ENCODE measurements at regions not wholly inside any gene's neighbourhood (a gene's known extent, or its start where the extent isn't known, plus 50 kb on each side); places are given as distances from the start of the nearest gene placed in this dataset.

GRCh38 chr2:238653431-238654109, 194.3 kb upstream of the TWIST2 start:
- no peaks in the 10 kb centered on the region for H3K27me3 ChIP-seq
- WGBS (ENCODE audit: insufficient coverage, low coverage, low lambda C conversion rate, missing lambda C conversion rate) = 60% methylated on average over 1 of the region's 13 CpGs
- intact Hi-C loops (cut with DNase I) = no loop called here
- H3K27ac ChIP-seq = no peak overlapping the region
- H3K4me1 ChIP-seq = no peaks in the 10 kb centered on the region
- H3K9me3 ChIP-seq = no peaks in the 10 kb centered on the region
- H3K36me3 ChIP-seq = no peaks in the 10 kb centered on the region
- ATAC-seq = no peak
- no peak for DNase-seq
- H3K4me3 ChIP-seq = no peak overlapping the region
- TF ChIP-seq CTCF (IDR thresholded peaks at IDR 0.05) = no peak
- TF ChIP-seq POLR2A (IDR thresholded peaks at IDR 0.05) = no peak

GRCh38 chr2:238654479-238655197, 193.2 kb upstream of the TWIST2 start:
- no peak for ATAC-seq
- WGBS (ENCODE audit: insufficient coverage, low coverage, low lambda C conversion rate, missing lambda C conversion rate) = 26% methylated on average over 2 of the region's 8 CpGs
- TF ChIP-seq CTCF (IDR thresholded peaks at IDR 0.05) (no peak), POLR2A (IDR thresholded peaks at IDR 0.05) (no peak)

GRCh38 chr2:238655198-238655860, 192.6 kb upstream of the TWIST2 start:
- no peak for ATAC-seq
- no peak for TF ChIP-seq POLR2A (IDR thresholded peaks at IDR 0.05)
- TF ChIP-seq CTCF (IDR thresholded peaks at IDR 0.05) = no peak
- Histone ChIP-seq H3K4me3 (no peak overlapping the region), H3K36me3 (no peaks in the 10 kb centered on the region), H3K27me3 (no peaks in the 10 kb centered on the region), H3K27ac (no peak overlapping the region), H3K9me3 (no peaks in the 10 kb centered on the region), H3K4me1 (no peaks in the 10 kb centered on the region)
- intact Hi-C loops (cut with DNase I) = no loop called here
- DNase-seq = no peak
- 50% methylated on average over 4 of the region's 7 CpGs for WGBS (ENCODE audit: insufficient coverage, low coverage, low lambda C conversion rate, missing lambda C conversion rate)

More at GRCh38 chr2:238654479-238655197, 193.2 kb upstream of the TWIST2 start:
- no peak overlapping the region for H3K4me3 ChIP-seq
- no peaks in the 10 kb centered on the region for H3K27me3 ChIP-seq
- no peaks in the 10 kb centered on the region for H3K36me3 ChIP-seq
- no peak overlapping the region for H3K27ac ChIP-seq
- DNase-seq = no peak
- H3K9me3 ChIP-seq = no peaks in the 10 kb centered on the region
- no peaks in the 10 kb centered on the region for H3K4me1 ChIP-seq
- intact Hi-C loops (cut with DNase I) = no loop called here

- intact Hi-C loops (cut with DNase I) = no loop called here
- no peak overlapping the region for H3K4me3 ChIP-seq
- ATAC-seq (no peak), DNase-seq (no peak)
- no peaks in the 10 kb centered on the region for H3K36me3 ChIP-seq
- 43% methylated on average over 7 of the region's 8 CpGs for WGBS (ENCODE audit: insufficient coverage, low coverage, low lambda C conversion rate, missing lambda C conversion rate)
- no peak for TF ChIP-seq POLR2A (IDR thresholded peaks at IDR 0.05)
- TF ChIP-seq CTCF (IDR thresholded peaks at IDR 0.05) = no peak
- no peaks in the 10 kb centered on the region for H3K9me3 ChIP-seq
- H3K27ac ChIP-seq = no peak overlapping the region
- H3K27me3 ChIP-seq = no peaks in the 10 kb centered on the region
- H3K4me1 ChIP-seq = no peaks in the 10 kb centered on the region
These were observed 191.7 kb upstream of the TWIST2 start for GRCh38 chr2:238655974-238656722.
